ENCODE measurements at regions not wholly inside any gene's neighbourhood (a gene's known extent, or its start where the extent isn't known, plus 50 kb on each side); places are given as distances from the start of the nearest gene placed in this dataset.

GRCh38 chr15:46316024-46316423, 681.2 kb downstream of the SQOR start:
- TF ChIP-seq GATA2 (IDR thresholded peaks at IDR 0.05; ENCODE audit: low read depth, low read length), result no peak
- no peak for TF ChIP-seq GATA3 (IDR thresholded peaks at IDR 0.05; ENCODE audit: low read depth, low read length)

- TF ChIP-seq GATA2 (IDR thresholded peaks at IDR 0.05; ENCODE audit: low read depth, low read length) (no peak), GATA3 (IDR thresholded peaks at IDR 0.05; ENCODE audit: low read depth, low read length) (no peak)
Measured at GRCh38 chr15:46317029-46317428, 682.2 kb downstream of the SQOR start.

- TF ChIP-seq GATA2 (IDR thresholded peaks at IDR 0.05; ENCODE audit: low read depth, low read length), result no peak
- TF ChIP-seq GATA3 (IDR thresholded peaks at IDR 0.05; ENCODE audit: low read depth, low read length), result no peak
Measured at GRCh38 chr15:46322753-46323152, 687.9 kb downstream of the SQOR start.

GRCh38 chr15:46326173-46326572, 691.3 kb downstream of the SQOR start:
- TF ChIP-seq GATA2 (IDR thresholded peaks at IDR 0.05; ENCODE audit: low read depth, low read length), result no peak
- TF ChIP-seq GATA3 (IDR thresholded peaks at IDR 0.05; ENCODE audit: low read depth, low read length), result no peak

- TF ChIP-seq GATA2 (IDR thresholded peaks at IDR 0.05; ENCODE audit: low read depth, low read length) (no peak), GATA3 (IDR thresholded peaks at IDR 0.05; ENCODE audit: low read depth, low read length) (no peak)
Measured at GRCh38 chr15:46328821-46329220, 694.0 kb downstream of the SQOR start.

GRCh38 chr15:46329876-46330275, 695.0 kb downstream of the SQOR start:
- TF ChIP-seq GATA3 (IDR thresholded peaks at IDR 0.05; ENCODE audit: low read depth, low read length), result no peak
- no peak for TF ChIP-seq GATA2 (IDR thresholded peaks at IDR 0.05; ENCODE audit: low read depth, low read length)

- TF ChIP-seq GATA2 (IDR thresholded peaks at IDR 0.05; ENCODE audit: low read depth, low read length), result no peak
- TF ChIP-seq GATA3 (IDR thresholded peaks at IDR 0.05; ENCODE audit: low read depth, low read length), result no peak
Measured at GRCh38 chr15:46331546-46331945, 696.7 kb downstream of the SQOR start.

GRCh38 chr15:46343196-46343935, 708.5 kb downstream of the SQOR start:
- no peak for TF ChIP-seq GATA3 (IDR thresholded peaks at IDR 0.05; ENCODE audit: low read depth, low read length)
- no peak for TF ChIP-seq GATA2 (IDR thresholded peaks at IDR 0.05; ENCODE audit: low read depth, low read length)

GRCh38 chr15:46344115-46344724, 709.4 kb downstream of the SQOR start:
- no peak for TF ChIP-seq GATA3 (IDR thresholded peaks at IDR 0.05; ENCODE audit: low read depth, low read length)
- TF ChIP-seq GATA2 (IDR thresholded peaks at IDR 0.05; ENCODE audit: low read depth, low read length), result no peak

GRCh38 chr15:46344915-46345314, 710.1 kb downstream of the SQOR start:
- TF ChIP-seq GATA3 (IDR thresholded peaks at IDR 0.05; ENCODE audit: low read depth, low read length), result no peak

GRCh38 chr15:46354443-46354842, 719.6 kb downstream of the SQOR start:
- TF ChIP-seq GATA3 (IDR thresholded peaks at IDR 0.05; ENCODE audit: low read depth, low read length) (no peak), GATA2 (IDR thresholded peaks at IDR 0.05; ENCODE audit: low read depth, low read length) (no peak)

- no peak for TF ChIP-seq GATA2 (IDR thresholded peaks at IDR 0.05; ENCODE audit: low read depth, low read length)
- TF ChIP-seq GATA3 (IDR thresholded peaks at IDR 0.05; ENCODE audit: low read depth, low read length), result no peak
Measured at GRCh38 chr15:46365572-46365971, 730.7 kb downstream of the SQOR start.

- no peak for TF ChIP-seq GATA2 (IDR thresholded peaks at IDR 0.05; ENCODE audit: low read depth, low read length)
- no peak for TF ChIP-seq GATA3 (IDR thresholded peaks at IDR 0.05; ENCODE audit: low read depth, low read length)
Measured at GRCh38 chr15:46366360-46367007, 731.7 kb downstream of the SQOR start.

- TF ChIP-seq GATA3 (IDR thresholded peaks at IDR 0.05; ENCODE audit: low read depth, low read length) (no peak), GATA2 (IDR thresholded peaks at IDR 0.05; ENCODE audit: low read depth, low read length) (no peak)
Measured at GRCh38 chr15:46383978-46384377, 749.1 kb downstream of the SQOR start.

- TF ChIP-seq GATA2 (IDR thresholded peaks at IDR 0.05; ENCODE audit: low read depth, low read length) (no peak), GATA3 (IDR thresholded peaks at IDR 0.05; ENCODE audit: low read depth, low read length) (no peak)
Measured at GRCh38 chr15:46386356-46386755, 751.5 kb downstream of the SQOR start.
